ENCODE measurements at regions not wholly inside any gene's neighbourhood (a gene's known extent, or its start where the extent isn't known, plus 50 kb on each side); places are given as distances from the start of the nearest gene placed in this dataset.

- H3K36me3 Mint-ChIP-seq (ENCODE audit: insufficient read depth) = no peaks in the 10 kb centered on the region
- no peaks in the 10 kb centered on the region for H3K9me3 Mint-ChIP-seq (ENCODE audit: low read depth)
- H3K4me3 Mint-ChIP-seq (ENCODE audit: low read depth) = no peak overlapping the region
- H3K27me3 Mint-ChIP-seq = peaks cover 11% of the 10 kb centered on the region
- peaks cover 22% of the 10 kb centered on the region for H3K4me1 Mint-ChIP-seq (ENCODE audit: low read depth)
- no peak for DNase-seq (ENCODE audit: low spot score, unreplicated experiment)
- TF ChIP-seq CTCF (IDR thresholded peaks at IDR 0.05; ENCODE audit: unreplicated experiment) = peak; percentile 81
- H3K27ac Mint-ChIP-seq = no peak overlapping the region
Measured at GRCh38 chr3:115217678-115218451, 70.8 kb upstream of the ZBTB20 start.

GRCh38 chr3:115218859-115219258 is 71.8 kb upstream of the ZBTB20 start:
- H3K9me3 Mint-ChIP-seq (ENCODE audit: low read depth) = no peaks in the 10 kb centered on the region
- no peak overlapping the region for H3K27ac Mint-ChIP-seq
- no peak for TF ChIP-seq CTCF (IDR thresholded peaks at IDR 0.05; ENCODE audit: unreplicated experiment)
- peaks cover 16% of the 10 kb centered on the region for H3K4me1 Mint-ChIP-seq (ENCODE audit: low read depth)
- no peaks in the 10 kb centered on the region for H3K36me3 Mint-ChIP-seq (ENCODE audit: insufficient read depth)
- H3K4me3 Mint-ChIP-seq (ENCODE audit: low read depth) = no peak overlapping the region
- H3K27me3 Mint-ChIP-seq = peaks cover 11% of the 10 kb centered on the region
- DNase-seq (ENCODE audit: low spot score, unreplicated experiment) = no peak

- Mint-ChIP-seq H3K9me3 (ENCODE audit: low read depth) (no peaks in the 10 kb centered on the region), H3K27me3 (peaks cover 8% of the 10 kb centered on the region), H3K4me1 (ENCODE audit: low read depth) (no peaks in the 10 kb centered on the region), H3K36me3 (ENCODE audit: insufficient read depth) (no peaks in the 10 kb centered on the region), H3K27ac (no peak overlapping the region), H3K4me3 (ENCODE audit: low read depth) (no peak overlapping the region)
- TF ChIP-seq CTCF (IDR thresholded peaks at IDR 0.05; ENCODE audit: unreplicated experiment) = no peak
- DNase-seq (ENCODE audit: low spot score, unreplicated experiment) = no peak
Measured at GRCh38 chr3:115224687-115225086, 77.6 kb upstream of the ZBTB20 start.

GRCh38 chr3:115226844-115227445 is 79.9 kb upstream of the ZBTB20 start:
- DNase-seq (ENCODE audit: low spot score, unreplicated experiment) = no peak
- no peaks in the 10 kb centered on the region for H3K4me1 Mint-ChIP-seq (ENCODE audit: low read depth)

GRCh38 chr3:115227461-115227860 is 80.4 kb upstream of the ZBTB20 start:
- Mint-ChIP-seq H3K27me3 (no peaks in the 10 kb centered on the region), H3K27ac (no peak overlapping the region), H3K4me1 (ENCODE audit: low read depth) (no peaks in the 10 kb centered on the region), H3K9me3 (ENCODE audit: low read depth) (no peaks in the 10 kb centered on the region), H3K4me3 (ENCODE audit: low read depth) (no peak overlapping the region), H3K36me3 (ENCODE audit: insufficient read depth) (no peaks in the 10 kb centered on the region)
- no peak for TF ChIP-seq CTCF (IDR thresholded peaks at IDR 0.05; ENCODE audit: unreplicated experiment)
- no peak for DNase-seq (ENCODE audit: low spot score, unreplicated experiment)

More at GRCh38 chr3:115226844-115227445, 79.9 kb upstream of the ZBTB20 start:
- Mint-ChIP-seq H3K4me3 (ENCODE audit: low read depth) (no peak overlapping the region), H3K27ac (no peak overlapping the region), H3K36me3 (ENCODE audit: insufficient read depth) (no peaks in the 10 kb centered on the region), H3K9me3 (ENCODE audit: low read depth) (no peaks in the 10 kb centered on the region), H3K27me3 (no peaks in the 10 kb centered on the region)
- no peak for TF ChIP-seq CTCF (IDR thresholded peaks at IDR 0.05; ENCODE audit: unreplicated experiment)
